ENCODE measurements at regions not wholly inside any gene's neighbourhood (a gene's known extent, or its start where the extent isn't known, plus 50 kb on each side); places are given as distances from the start of the nearest gene placed in this dataset.

- Histone ChIP-seq H3K4me3 (ENCODE audit: low read depth in 1 of 2, low read length in 2 of 2) (no peak overlapping the region), H3K27ac (ENCODE audit: low read depth in 2 of 2, low read length in 1 of 2) (no peak overlapping the region), H3K9me3 (ENCODE audit: control insufficient read depth in 2 of 2, insufficient read depth in 1 of 2, low read depth in 1 of 2, low read length in 1 of 2) (no peaks in the 10 kb centered on the region), H3K36me3 (ENCODE audit: control insufficient read depth in 2 of 2, insufficient read depth in 2 of 2, low read length in 1 of 2) (no peaks in the 10 kb centered on the region), H3K27me3 (ENCODE audit: control insufficient read depth in 1 of 2, insufficient read depth in 2 of 2, low read length in 2 of 2) (no peaks in the 10 kb centered on the region), H3K4me1 (ENCODE audit: control insufficient read depth in 2 of 2, insufficient read depth in 2 of 2, low read length in 1 of 2) (no peaks in the 10 kb centered on the region)
- WGBS, 2 donors = 51 to 53% methylated on average over 3 of the region's 3 CpGs
These were observed 1221.1 kb upstream of the CELF2 start for GRCh38 chr10:9796564-9796963.

DNA sequence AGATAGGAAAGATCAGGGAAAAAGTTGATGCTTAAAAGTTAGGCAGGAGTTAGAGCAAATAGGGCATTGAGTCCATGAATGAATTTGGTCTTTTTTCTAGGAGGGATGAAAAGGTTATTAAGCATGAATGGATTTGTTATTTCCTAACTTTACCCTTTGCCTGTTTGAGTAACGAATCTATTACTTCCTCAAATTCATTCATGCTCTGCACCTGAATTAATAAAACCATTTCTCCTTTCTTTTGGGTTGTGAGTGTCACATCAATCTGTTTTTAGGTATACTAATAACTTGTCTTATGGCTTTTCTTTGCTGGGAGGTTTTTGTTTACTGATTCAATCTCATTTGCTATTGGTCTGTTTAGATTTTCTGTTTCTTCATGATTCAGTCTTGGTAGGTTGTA lies 1217.7 kb upstream of the CELF2 start:
- no peak overlapping the region for H3K4me3 ChIP-seq (ENCODE audit: low read depth in 1 of 2, low read length in 2 of 2)
- H3K9me3 ChIP-seq (ENCODE audit: control insufficient read depth in 2 of 2, insufficient read depth in 1 of 2, low read depth in 1 of 2, low read length in 1 of 2) = no peaks in the 10 kb centered on the region
- 40 to 56% methylated on average over 1 of the region's 1 CpG for WGBS, 2 donors
- no peaks in the 10 kb centered on the region for H3K36me3 ChIP-seq (ENCODE audit: control insufficient read depth in 2 of 2, insufficient read depth in 2 of 2, low read length in 1 of 2)
- H3K27ac ChIP-seq (ENCODE audit: low read depth in 2 of 2, low read length in 1 of 2) = no peak overlapping the region
- H3K27me3 ChIP-seq (ENCODE audit: control insufficient read depth in 1 of 2, insufficient read depth in 2 of 2, low read length in 2 of 2) = no peaks in the 10 kb centered on the region
- H3K4me1 ChIP-seq (ENCODE audit: control insufficient read depth in 2 of 2, insufficient read depth in 2 of 2, low read length in 1 of 2) = no peaks in the 10 kb centered on the region

DNA sequence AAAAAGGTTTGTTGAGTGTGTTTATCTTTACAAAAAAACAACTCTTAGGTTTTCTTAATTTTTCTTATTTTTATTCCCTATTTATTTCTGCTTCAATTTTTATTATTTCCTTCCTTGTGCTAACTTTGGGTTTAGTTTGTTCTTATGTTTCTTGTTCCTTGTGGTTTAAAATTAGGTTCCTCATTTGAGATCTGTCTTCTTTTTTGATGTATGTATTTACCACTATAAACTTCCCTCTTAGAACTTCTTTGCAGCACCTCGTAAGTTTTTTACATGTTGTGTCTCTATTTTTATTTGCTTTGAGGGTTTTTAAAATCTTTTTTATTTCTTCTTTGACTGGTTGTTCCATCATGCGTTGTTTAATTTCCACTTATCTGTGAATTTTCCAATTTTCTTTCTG lies 1217.1 kb upstream of the CELF2 start:
- Histone ChIP-seq H3K27ac (ENCODE audit: low read depth in 2 of 2, low read length in 1 of 2) (no peak overlapping the region), H3K36me3 (ENCODE audit: control insufficient read depth in 2 of 2, insufficient read depth in 2 of 2, low read length in 1 of 2) (no peaks in the 10 kb centered on the region), H3K4me3 (ENCODE audit: low read depth in 1 of 2, low read length in 2 of 2) (no peak overlapping the region), H3K4me1 (ENCODE audit: control insufficient read depth in 2 of 2, insufficient read depth in 2 of 2, low read length in 1 of 2) (no peaks in the 10 kb centered on the region), H3K9me3 (ENCODE audit: control insufficient read depth in 2 of 2, insufficient read depth in 1 of 2, low read depth in 1 of 2, low read length in 1 of 2) (no peaks in the 10 kb centered on the region), H3K27me3 (ENCODE audit: control insufficient read depth in 1 of 2, insufficient read depth in 2 of 2, low read length in 2 of 2) (no peaks in the 10 kb centered on the region)
- 62 to 69% methylated on average over 2 of the region's 2 CpGs for WGBS, 2 donors

DNA sequence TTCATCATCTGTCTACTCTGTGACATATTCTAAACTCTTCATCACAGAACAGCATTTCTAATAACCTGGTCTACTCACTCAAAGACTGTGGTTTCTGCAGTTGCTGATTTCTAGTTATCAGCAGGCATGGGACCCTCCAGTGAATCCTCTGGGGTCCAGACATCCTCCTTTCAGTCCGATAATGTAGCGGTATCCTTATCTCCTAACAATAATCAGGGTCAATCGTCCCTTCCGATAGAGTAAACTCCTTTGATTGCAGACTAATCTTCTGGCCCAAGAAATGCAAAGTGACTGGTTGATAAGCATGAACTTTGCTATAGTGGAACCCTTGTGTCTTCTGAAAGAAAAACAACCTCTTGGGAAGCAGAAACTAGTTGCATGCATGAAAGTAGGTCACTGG lies 1209.8 kb upstream of the CELF2 start:
- peaks cover 0 to 2% of the 10 kb centered on the region in 2 donors for H3K9me3 ChIP-seq (ENCODE audit: control insufficient read depth in 2 of 2, insufficient read depth in 1 of 2, low read depth in 1 of 2, low read length in 1 of 2)
- H3K36me3 ChIP-seq (ENCODE audit: control insufficient read depth in 2 of 2, insufficient read depth in 2 of 2, low read length in 1 of 2) = no peaks in the 10 kb centered on the region
- no peaks in the 10 kb centered on the region for H3K4me1 ChIP-seq (ENCODE audit: control insufficient read depth in 2 of 2, insufficient read depth in 2 of 2, low read length in 1 of 2)
- WGBS, 2 donors = 48 to 61% methylated on average over 4 of the region's 4 CpGs
- no peak overlapping the region for H3K4me3 ChIP-seq (ENCODE audit: low read depth in 1 of 2, low read length in 2 of 2)
- H3K27ac ChIP-seq (ENCODE audit: low read depth in 2 of 2, low read length in 1 of 2) = no peak overlapping the region
- H3K27me3 ChIP-seq (ENCODE audit: control insufficient read depth in 1 of 2, insufficient read depth in 2 of 2, low read length in 2 of 2) = no peaks in the 10 kb centered on the region

- WGBS, 2 donors = 83 to 84% methylated on average over 4 of the region's 4 CpGs
- Histone ChIP-seq H3K27ac (ENCODE audit: low read depth in 2 of 2, low read length in 1 of 2) (no peak overlapping the region), H3K9me3 (ENCODE audit: control insufficient read depth in 2 of 2, insufficient read depth in 1 of 2, low read depth in 1 of 2, low read length in 1 of 2) (peaks cover 0 to 2% of the 10 kb centered on the region in 2 donors), H3K4me1 (ENCODE audit: control insufficient read depth in 2 of 2, insufficient read depth in 2 of 2, low read length in 1 of 2) (no peaks in the 10 kb centered on the region), H3K4me3 (ENCODE audit: low read depth in 1 of 2, low read length in 2 of 2) (no peak overlapping the region), H3K27me3 (ENCODE audit: control insufficient read depth in 1 of 2, insufficient read depth in 2 of 2, low read length in 2 of 2) (no peaks in the 10 kb centered on the region), H3K36me3 (ENCODE audit: control insufficient read depth in 2 of 2, insufficient read depth in 2 of 2, low read length in 1 of 2) (no peaks in the 10 kb centered on the region)
These were observed 1206.1 kb upstream of the CELF2 start for GRCh38 chr10:9811601-9812000.

GRCh38 chr10:9814285-9814864 lies 1203.3 kb upstream of the CELF2 start:
- Histone ChIP-seq H3K4me3 (ENCODE audit: low read depth in 1 of 2, low read length in 2 of 2) (no peak overlapping the region), H3K9me3 (ENCODE audit: control insufficient read depth in 2 of 2, insufficient read depth in 1 of 2, low read depth in 1 of 2, low read length in 1 of 2) (peaks cover 0 to 5% of the 10 kb centered on the region in 2 donors), H3K4me1 (ENCODE audit: control insufficient read depth in 2 of 2, insufficient read depth in 2 of 2, low read length in 1 of 2) (no peaks in the 10 kb centered on the region), H3K27ac (ENCODE audit: low read depth in 2 of 2, low read length in 1 of 2) (no peak overlapping the region), H3K27me3 (ENCODE audit: control insufficient read depth in 1 of 2, insufficient read depth in 2 of 2, low read length in 2 of 2) (no peaks in the 10 kb centered on the region), H3K36me3 (ENCODE audit: control insufficient read depth in 2 of 2, insufficient read depth in 2 of 2, low read length in 1 of 2) (no peaks in the 10 kb centered on the region)
- 81 to 87% methylated on average over 1 of the region's 1 CpG for WGBS, 2 donors

DNA sequence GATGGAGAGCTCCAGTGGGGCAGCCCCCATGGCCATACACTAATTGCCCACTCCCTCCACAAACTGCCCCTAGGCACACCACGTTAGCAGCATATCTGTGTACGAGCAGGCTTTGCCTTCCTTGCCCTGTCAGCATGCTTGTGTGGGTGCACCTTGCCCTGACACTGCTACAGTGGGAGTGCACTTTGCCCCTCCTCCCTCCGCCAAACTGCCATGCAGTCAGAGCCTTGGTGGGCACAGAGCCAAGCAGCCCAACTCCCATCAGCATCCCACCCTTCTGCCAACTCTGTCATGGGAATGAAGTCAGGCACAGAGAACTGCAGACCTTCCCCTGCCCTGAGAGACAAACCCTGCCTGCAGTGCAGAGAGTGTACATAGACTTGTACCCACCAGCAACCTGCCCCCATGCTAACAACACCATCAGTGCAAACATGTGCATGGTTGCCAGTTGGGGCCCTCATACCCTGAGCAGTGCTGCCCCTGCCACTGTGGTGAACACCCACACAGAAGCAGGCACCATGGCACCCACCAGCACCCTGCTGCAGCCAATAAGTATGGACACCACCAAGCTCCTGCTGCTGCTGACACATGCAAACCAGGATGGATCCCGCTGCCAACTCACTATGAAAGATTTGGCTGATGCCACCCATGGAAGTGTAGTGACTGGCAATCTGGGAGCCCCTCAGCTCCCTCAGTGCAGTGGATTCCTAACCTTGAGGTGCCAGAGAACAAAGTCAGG lies 1197.7 kb upstream of the CELF2 start:
- Histone ChIP-seq H3K36me3 (ENCODE audit: control insufficient read depth in 2 of 2, insufficient read depth in 2 of 2, low read length in 1 of 2) (no peaks in the 10 kb centered on the region), H3K4me3 (ENCODE audit: low read depth in 1 of 2, low read length in 2 of 2) (no peak overlapping the region), H3K9me3 (ENCODE audit: control insufficient read depth in 2 of 2, insufficient read depth in 1 of 2, low read depth in 1 of 2, low read length in 1 of 2) (peaks cover 5 to 9% of the 10 kb centered on the region in 2 donors), H3K27ac (ENCODE audit: low read depth in 2 of 2, low read length in 1 of 2) (no peak overlapping the region), H3K4me1 (ENCODE audit: control insufficient read depth in 2 of 2, insufficient read depth in 2 of 2, low read length in 1 of 2) (no peaks in the 10 kb centered on the region), H3K27me3 (ENCODE audit: control insufficient read depth in 1 of 2, insufficient read depth in 2 of 2, low read length in 2 of 2) (no peaks in the 10 kb centered on the region)
- WGBS, 2 donors = 77 to 78% methylated on average over 4 of the region's 4 CpGs

DNA sequence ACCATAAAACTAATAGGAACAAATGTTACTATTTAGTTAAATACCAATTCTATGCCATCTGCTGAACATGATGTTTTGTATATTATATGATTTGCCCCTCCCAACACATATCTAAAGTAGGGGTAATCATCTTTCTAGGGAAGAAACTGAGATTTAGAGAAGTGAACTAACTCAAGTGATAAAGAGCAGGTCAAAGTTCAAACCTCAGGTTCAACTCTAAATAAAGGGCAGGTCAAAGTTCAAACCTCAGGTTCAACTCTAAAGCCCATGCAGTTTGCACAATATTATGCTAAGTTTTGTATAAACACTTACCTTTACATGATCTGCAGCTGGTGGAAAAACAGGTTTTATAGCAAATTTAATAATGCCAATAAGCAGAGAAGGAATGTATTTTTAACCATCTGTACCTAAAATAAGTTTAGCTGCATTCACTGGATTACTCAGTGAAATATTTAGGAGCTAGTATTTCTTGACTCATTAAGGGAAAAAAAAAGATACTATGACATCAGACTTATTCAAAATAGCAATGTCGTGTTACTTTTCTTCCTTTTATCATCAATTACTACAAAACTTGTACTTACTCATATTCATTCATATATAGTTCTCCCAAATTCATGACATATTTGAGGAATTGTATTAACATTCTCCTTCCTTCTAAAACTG lies 1194.3 kb upstream of the CELF2 start:
- 34 to 56% methylated on average over 1 of the region's 1 CpG for whole genome bisulfite sequencing, 2 donors
- H3K4me3 ChIP-seq (ENCODE audit: low read depth in 1 of 2, low read length in 2 of 2) = no peak overlapping the region
- H3K27me3 ChIP-seq (ENCODE audit: control insufficient read depth in 1 of 2, insufficient read depth in 2 of 2, low read length in 2 of 2) = no peaks in the 10 kb centered on the region
- H3K9me3 ChIP-seq (ENCODE audit: control insufficient read depth in 2 of 2, insufficient read depth in 1 of 2, low read depth in 1 of 2, low read length in 1 of 2) = peaks cover 5 to 9% of the 10 kb centered on the region in 2 donors
- H3K27ac ChIP-seq (ENCODE audit: low read depth in 2 of 2, low read length in 1 of 2) = no peak overlapping the region
- H3K36me3 ChIP-seq (ENCODE audit: control insufficient read depth in 2 of 2, insufficient read depth in 2 of 2, low read length in 1 of 2) = no peaks in the 10 kb centered on the region
- H3K4me1 ChIP-seq (ENCODE audit: control insufficient read depth in 2 of 2, insufficient read depth in 2 of 2, low read length in 1 of 2) = no peaks in the 10 kb centered on the region

DNA sequence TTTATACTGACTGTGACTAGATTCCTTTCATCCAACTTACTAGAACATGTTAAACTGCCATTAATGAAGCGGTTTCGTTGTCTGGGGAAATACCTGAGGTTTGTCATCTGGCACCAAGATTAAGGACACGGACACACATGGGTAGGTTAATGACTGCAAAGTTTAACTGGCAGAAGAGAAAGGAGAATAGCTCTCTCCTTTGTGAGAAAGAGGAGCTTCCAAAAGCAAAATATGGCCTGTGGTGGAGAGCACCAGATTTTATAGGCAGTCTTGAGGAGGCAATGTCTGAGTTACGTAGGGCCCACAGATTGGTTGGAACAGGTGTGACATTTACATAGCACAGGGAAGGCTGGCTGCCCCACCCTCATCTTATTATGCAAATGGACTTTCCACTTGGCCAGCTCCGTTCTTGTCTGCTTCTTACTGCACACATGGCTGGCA lies 1193.0 kb upstream of the CELF2 start:
- H3K27ac ChIP-seq (ENCODE audit: low read depth in 2 of 2, low read length in 1 of 2) = no peak overlapping the region
- 56 to 61% methylated on average over 5 of the region's 5 CpGs for WGBS, 2 donors
- H3K9me3 ChIP-seq (ENCODE audit: control insufficient read depth in 2 of 2, insufficient read depth in 1 of 2, low read depth in 1 of 2, low read length in 1 of 2) = peaks cover 4 to 5% of the 10 kb centered on the region in 2 donors

More for the DNA sequence above, 1193.0 kb upstream of the CELF2 start:
- H3K27me3 ChIP-seq (ENCODE audit: control insufficient read depth in 1 of 2, insufficient read depth in 2 of 2, low read length in 2 of 2) = no peaks in the 10 kb centered on the region
- no peak overlapping the region for H3K4me3 ChIP-seq (ENCODE audit: low read depth in 1 of 2, low read length in 2 of 2)
- no peaks in the 10 kb centered on the region for H3K4me1 ChIP-seq (ENCODE audit: control insufficient read depth in 2 of 2, insufficient read depth in 2 of 2, low read length in 1 of 2)
- H3K36me3 ChIP-seq (ENCODE audit: control insufficient read depth in 2 of 2, insufficient read depth in 2 of 2, low read length in 1 of 2) = no peaks in the 10 kb centered on the region

Data from esophagus (tissue), 2 donors.